MM.1S (cell line): ENCODE measurements at regions not wholly inside any gene's neighbourhood (a gene's known extent, or its start where the extent isn't known, plus 50 kb on each side); places are given as distances from the start of the nearest gene placed in this dataset.

Experiments used
- DNase-seq: peaks from one replicate; pipeline ENCODE4 v3.0.0-alpha.2; 2015
- H2AFZ ChIP-seq: fragments of 300-600 bp; sonication (generic); 2 replicates; pipeline ENCODE4 v1.6.0; 2016; ENCODE audit warnings: antibody characterized with exemption, low read length
- H3F3A ChIP-seq: fragments of 300-600 bp; sonication (generic); 2 replicates; pipeline ENCODE4 v1.6.1; 2016; ENCODE audit warnings: mild to moderate bottlenecking, antibody characterized with exemption, low read length, moderate library complexity, mixed read lengths; ENCODE audit not compliant: insufficient read depth
- H3K27ac ChIP-seq: fragments of 300-600 bp; sonication (generic); 2 replicates; pipeline ENCODE4 v1.5.1; 2016; ENCODE audit warnings: mild to moderate bottlenecking, low read length
- H3K27me3 ChIP-seq: fragments of 300-600 bp; sonication (generic); replicated peaks from 2 replicates; pipeline ENCODE4 v1.6.0; 2016; ENCODE audit warnings: low read length; ENCODE audit not compliant: insufficient read depth
- H3K36me3 ChIP-seq: fragments of 300-600 bp; sonication (generic); replicated peaks from 2 replicates; pipeline ENCODE4 v1.6.1; 2016; ENCODE audit warnings: mild to moderate bottlenecking, low read length, mixed read lengths; ENCODE audit not compliant: insufficient read depth
- H3K4me1 ChIP-seq: fragments of 300-600 bp; sonication (generic); 2 replicates; pipeline ENCODE4 v1.6.1; 2016; ENCODE audit warnings: low read length, mixed read lengths
- H3K4me2 ChIP-seq: fragments of 300-600 bp; sonication (generic); 2 replicates; pipeline ENCODE4 v1.6.0; 2016; ENCODE audit warnings: low read depth, low read length
- H3K4me3 ChIP-seq: fragments of 300-600 bp; sonication (generic); 2 replicates; pipeline ENCODE4 v1.5.1; 2016; ENCODE audit warnings: low read length, mixed read lengths
- H3K79me2 ChIP-seq: fragments of 300-600 bp; sonication (generic); 2 replicates; pipeline ENCODE4 v1.6.1; 2016; ENCODE audit warnings: mixed run types, low read length, mixed read lengths
- H3K9ac ChIP-seq: fragments of 300-600 bp; sonication (generic); 2 replicates; pipeline ENCODE4 v1.6.1; 2016; ENCODE audit warnings: low read length, mixed read lengths
- H3K9me2 ChIP-seq: fragments of 300-600 bp; sonication (generic); replicated peaks from 2 replicates; pipeline ENCODE4 v1.6.1; 2016; ENCODE audit warnings: mild to moderate bottlenecking, low read length, mixed read lengths; ENCODE audit not compliant: insufficient read depth
- H3K9me3 ChIP-seq: fragments of 300-600 bp; sonication (generic); replicated peaks from 2 replicates; pipeline ENCODE4 v1.6.1; 2016; ENCODE audit warnings: mild to moderate bottlenecking, low read length, mixed read lengths; ENCODE audit not compliant: insufficient read depth
- H4K20me1 ChIP-seq: fragments of 300-600 bp; sonication (generic); 2 replicates; pipeline ENCODE4 v1.6.1; 2016; ENCODE audit warnings: mild to moderate bottlenecking, low read length, moderate library complexity, mixed read lengths; ENCODE audit not compliant: insufficient read depth
- EZH2 ChIP-seq: fragments of 300-600 bp; sonication (generic); optimal IDR thresholded peaks from 2 replicates; pipeline ENCODE3; 2017; ENCODE audit warnings: low read depth, mild to moderate bottlenecking, antibody characterized with exemption, low read length, mixed read lengths
- EZH2phosphoT487 ChIP-seq: fragments of 300-600 bp; sonication (generic); IDR thresholded peaks from 2 replicates; pipeline ENCODE4 v1.6.1; 2018; ENCODE audit warnings: antibody characterized with exemption, low read length
- TF ChIP-seq, protein P1 (sequence below): fragments of 300-600 bp; sonication (generic); IDR thresholded peaks from 2 replicates; pipeline ENCODE4 v1.5.1; 2016; ENCODE audit warnings: antibody characterized with exemption, low read length, mixed read lengths

DNA sequence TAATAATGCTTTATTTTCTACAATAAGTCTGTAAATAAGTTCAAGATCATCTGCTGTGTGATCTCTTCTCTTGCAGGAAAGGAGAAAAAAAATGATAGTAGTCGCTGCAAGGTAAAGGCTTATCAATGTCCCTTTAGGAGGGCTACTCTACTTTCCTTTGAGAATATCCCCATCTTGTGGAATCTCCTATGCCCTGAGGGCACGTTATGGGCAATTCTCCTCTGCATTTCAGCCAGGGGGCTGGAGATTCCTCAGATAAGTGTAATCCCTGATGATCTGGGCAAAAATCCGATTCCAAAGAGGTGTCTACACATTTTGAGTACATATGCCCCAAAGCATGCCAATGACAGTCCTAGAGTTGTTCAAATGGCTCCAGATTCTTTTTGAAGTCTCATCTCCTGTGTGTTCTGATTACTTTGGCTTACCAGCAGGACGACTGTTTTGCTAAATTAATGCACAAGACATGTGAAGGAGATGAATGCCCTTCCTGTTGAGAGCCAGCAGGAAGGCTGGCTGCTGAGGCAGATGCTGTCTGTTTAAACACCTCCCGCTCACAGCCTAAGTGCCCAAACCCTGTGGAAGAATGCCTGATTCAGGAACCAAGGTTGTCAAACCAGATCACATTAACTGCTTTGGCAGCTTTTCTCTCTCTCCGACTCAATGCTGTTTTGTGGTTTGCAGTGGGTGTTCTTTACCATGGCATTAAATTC lies 171.2 kb upstream of the COL1A2 start:
- Histone ChIP-seq H3K4me3 (no peak overlapping the region), H4K20me1 (no peaks in the 10 kb centered on the region), H3F3A (no peaks in the 10 kb centered on the region), H3K36me3 (no peaks in the 10 kb centered on the region), H3K9me3 (no peaks in the 10 kb centered on the region), H3K4me2 (no peak overlapping the region), H3K27me3 (no peaks in the 10 kb centered on the region), H3K9ac (no peak overlapping the region), H3K9me2 (no peaks in the 10 kb centered on the region), H2AFZ (no peak overlapping the region), H3K79me2 (no peaks in the 10 kb centered on the region), H3K4me1 (no peaks in the 10 kb centered on the region), H3K27ac (no peak overlapping the region)
- no peak for TF ChIP-seq EZH2phosphoT487
- TF ChIP-seq, protein P1, sequence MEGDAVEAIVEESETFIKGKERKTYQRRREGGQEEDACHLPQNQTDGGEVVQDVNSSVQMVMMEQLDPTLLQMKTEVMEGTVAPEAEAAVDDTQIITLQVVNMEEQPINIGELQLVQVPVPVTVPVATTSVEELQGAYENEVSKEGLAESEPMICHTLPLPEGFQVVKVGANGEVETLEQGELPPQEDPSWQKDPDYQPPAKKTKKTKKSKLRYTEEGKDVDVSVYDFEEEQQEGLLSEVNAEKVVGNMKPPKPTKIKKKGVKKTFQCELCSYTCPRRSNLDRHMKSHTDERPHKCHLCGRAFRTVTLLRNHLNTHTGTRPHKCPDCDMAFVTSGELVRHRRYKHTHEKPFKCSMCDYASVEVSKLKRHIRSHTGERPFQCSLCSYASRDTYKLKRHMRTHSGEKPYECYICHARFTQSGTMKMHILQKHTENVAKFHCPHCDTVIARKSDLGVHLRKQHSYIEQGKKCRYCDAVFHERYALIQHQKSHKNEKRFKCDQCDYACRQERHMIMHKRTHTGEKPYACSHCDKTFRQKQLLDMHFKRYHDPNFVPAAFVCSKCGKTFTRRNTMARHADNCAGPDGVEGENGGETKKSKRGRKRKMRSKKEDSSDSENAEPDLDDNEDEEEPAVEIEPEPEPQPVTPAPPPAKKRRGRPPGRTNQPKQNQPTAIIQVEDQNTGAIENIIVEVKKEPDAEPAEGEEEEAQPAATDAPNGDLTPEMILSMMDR: peak; percentile 23
- no peak for DNase-seq

DNA sequence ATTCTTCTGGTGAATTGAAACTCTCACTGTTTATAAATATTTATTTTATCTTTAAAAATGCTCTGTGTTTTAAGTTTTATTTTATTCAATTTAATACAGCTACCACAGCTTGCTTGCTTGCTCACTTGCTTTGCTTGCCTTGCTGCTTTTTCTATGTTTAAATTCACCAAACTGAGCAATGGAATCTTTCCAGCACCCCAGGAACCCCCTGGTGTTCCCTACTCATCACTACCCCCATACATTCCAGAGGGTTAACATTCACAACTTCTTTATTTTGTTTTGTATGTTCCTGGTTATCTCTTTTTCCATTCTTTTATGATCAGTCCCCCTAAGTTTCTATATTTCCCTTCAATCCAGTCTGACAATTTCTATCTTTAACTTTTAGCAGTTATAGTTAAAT lies 166.5 kb upstream of the COL1A2 start:
- TF ChIP-seq EZH2: no peak
- TF ChIP-seq, protein P1: no peak
- TF ChIP-seq EZH2phosphoT487: no peak
- Histone ChIP-seq H4K20me1 (no peaks in the 10 kb centered on the region), H3K36me3 (no peaks in the 10 kb centered on the region), H3F3A (no peaks in the 10 kb centered on the region), H3K9me2 (no peaks in the 10 kb centered on the region), H3K4me1 (no peaks in the 10 kb centered on the region), H3K9ac (no peak overlapping the region), H3K27me3 (no peaks in the 10 kb centered on the region), H3K9me3 (no peaks in the 10 kb centered on the region), H3K27ac (no peak overlapping the region), H3K4me2 (no peak overlapping the region), H3K4me3 (no peak overlapping the region), H2AFZ (no peak overlapping the region), H3K79me2 (no peaks in the 10 kb centered on the region)
- no peak for DNase-seq

DNA sequence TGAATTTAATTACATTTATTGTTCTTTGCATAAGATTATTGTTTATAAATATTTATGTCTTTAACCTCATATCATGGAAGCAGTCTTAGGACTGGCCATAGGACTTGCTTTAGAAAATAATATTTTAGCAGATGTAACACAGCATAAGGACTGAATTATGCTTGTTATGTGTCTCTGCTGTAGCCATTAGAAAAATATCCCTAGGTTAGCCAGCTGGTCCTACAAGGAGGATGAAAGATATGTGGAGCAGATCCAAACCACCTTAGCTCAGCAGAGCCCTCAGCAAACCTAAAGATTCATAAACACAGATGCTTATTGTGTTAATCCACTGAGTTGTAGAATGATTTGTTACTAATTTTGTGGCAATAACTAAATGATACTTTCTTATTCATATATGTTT lies 166.0 kb upstream of the COL1A2 start:
- Histone ChIP-seq H3K9me2 (no peaks in the 10 kb centered on the region), H4K20me1 (no peaks in the 10 kb centered on the region), H3K9ac (no peak overlapping the region), H3K4me2 (no peak overlapping the region), H3K4me3 (no peak overlapping the region), H3K79me2 (no peaks in the 10 kb centered on the region), H3K9me3 (no peaks in the 10 kb centered on the region), H3K27ac (no peak overlapping the region), H3K27me3 (no peaks in the 10 kb centered on the region), H3K4me1 (no peaks in the 10 kb centered on the region), H3F3A (no peaks in the 10 kb centered on the region), H2AFZ (no peak overlapping the region), H3K36me3 (no peaks in the 10 kb centered on the region)
- TF ChIP-seq, protein P1: no peak
- no peak for TF ChIP-seq EZH2phosphoT487
- no peak for TF ChIP-seq EZH2
- no peak for DNase-seq
